Stimulated activated CD4-positive, alpha-beta T cell treated with anti-CD3 and anti-CD28 coated beads, Interleukin-12 subunit alpha, Interleukin-12 subunit beta, amount 100 ng/mL, for 24 hours (primary cell): ENCODE measurements at regions not wholly inside any gene's neighbourhood (a gene's known extent, or its start where the extent isn't known, plus 50 kb on each side); places are given as distances from the start of the nearest gene placed in this dataset.

ENCODE experiments used
- DNase-seq, 2 experiments: peaks; one replicate each; pipeline ENCODE4 v3.0.0-alpha.2; 2020; ENCODE audit warnings: low read depth in 2 of 2

GRCh38 chr12:66910366-66910974 is 231.6 kb upstream of the GRIP1 start:
- no peak for DNase-seq

GRCh38 chr12:66915306-66915904 is 236.5 kb upstream of the GRIP1 start:
- no peak for DNase-seq

- DNase-seq = no peak
Observed at GRCh38 chr12:66916189-66916588, 237.3 kb upstream of the GRIP1 start.

DNA sequence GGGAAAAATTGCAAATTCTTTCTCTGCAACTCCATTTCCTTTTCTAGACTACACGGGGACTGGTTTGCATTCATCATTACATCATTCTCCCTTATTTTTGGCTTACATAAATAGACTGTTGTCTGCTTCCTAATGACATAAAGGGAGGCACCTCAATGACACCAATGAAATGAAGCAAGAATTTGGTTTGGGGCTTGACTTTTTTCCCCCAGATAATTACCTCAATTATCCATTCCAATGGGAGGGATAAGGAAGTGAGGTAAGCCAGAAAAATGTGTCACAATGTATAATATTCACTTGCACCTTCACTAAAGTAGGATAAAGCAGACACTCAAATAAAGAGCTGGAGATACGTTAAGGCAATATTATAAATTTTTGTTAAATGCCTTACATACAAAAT is 240.6 kb upstream of the GRIP1 start:
- no peak for DNase-seq

GRCh38 chr12:66920205-66920604 is 241.3 kb upstream of the GRIP1 start:
- DNase-seq = no peak

GRCh38 chr12:66921151-66921550 is 242.3 kb upstream of the GRIP1 start:
- DNase-seq = no peak

DNA sequence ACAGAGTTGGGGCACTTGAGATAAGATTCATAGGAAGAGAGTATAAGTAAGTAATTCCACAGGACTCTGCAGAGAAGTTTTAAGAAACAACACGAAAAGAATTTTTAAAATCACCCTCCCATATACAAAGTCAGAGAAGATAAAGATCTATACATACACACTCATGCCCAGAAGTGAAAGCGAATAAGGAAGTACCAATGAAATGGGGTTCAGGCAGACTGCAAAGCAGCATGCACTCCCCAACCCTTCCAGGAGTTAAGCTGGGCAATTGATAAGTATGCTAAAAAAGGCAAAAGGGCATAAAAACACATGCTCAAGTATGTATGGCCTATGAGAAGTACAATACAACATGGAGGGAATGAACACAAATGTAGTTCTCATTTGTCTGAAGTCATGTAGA is 246.2 kb upstream of the GRIP1 start:
- no peak for DNase-seq

GRCh38 chr12:66929121-66929520 is 250.2 kb upstream of the GRIP1 start:
- peak in 1 of 2 experiments; percentile 5 for DNase-seq

DNA sequence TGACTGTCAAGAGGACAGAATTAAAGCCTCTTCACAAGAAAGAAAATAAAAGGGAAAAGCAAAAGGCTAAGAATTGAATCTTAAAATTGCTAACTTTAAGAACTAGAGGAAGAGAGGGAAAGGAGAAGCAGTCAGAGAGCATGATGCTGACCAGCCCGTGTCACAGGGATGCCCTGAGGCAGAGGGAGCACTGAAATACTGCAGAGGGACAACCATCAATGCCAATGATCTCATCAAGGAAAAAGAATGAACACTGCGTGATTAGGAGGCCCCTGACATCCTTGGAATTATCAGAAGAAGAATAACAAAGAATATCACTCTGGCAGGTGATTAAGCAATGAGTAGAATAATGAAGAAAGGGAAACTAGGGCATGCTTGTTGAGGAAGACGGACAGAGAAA is 252.2 kb upstream of the GRIP1 start:
- DNase-seq = no peak

GRCh38 chr12:66932126-66932525 is 253.2 kb upstream of the GRIP1 start:
- no peak for DNase-seq

GRCh38 chr12:66934302-66935062 is 255.6 kb upstream of the GRIP1 start:
- DNase-seq = no peak

- DNase-seq = no peak
Observed at GRCh38 chr12:66941150-66941549, 262.3 kb upstream of the GRIP1 start.

DNA sequence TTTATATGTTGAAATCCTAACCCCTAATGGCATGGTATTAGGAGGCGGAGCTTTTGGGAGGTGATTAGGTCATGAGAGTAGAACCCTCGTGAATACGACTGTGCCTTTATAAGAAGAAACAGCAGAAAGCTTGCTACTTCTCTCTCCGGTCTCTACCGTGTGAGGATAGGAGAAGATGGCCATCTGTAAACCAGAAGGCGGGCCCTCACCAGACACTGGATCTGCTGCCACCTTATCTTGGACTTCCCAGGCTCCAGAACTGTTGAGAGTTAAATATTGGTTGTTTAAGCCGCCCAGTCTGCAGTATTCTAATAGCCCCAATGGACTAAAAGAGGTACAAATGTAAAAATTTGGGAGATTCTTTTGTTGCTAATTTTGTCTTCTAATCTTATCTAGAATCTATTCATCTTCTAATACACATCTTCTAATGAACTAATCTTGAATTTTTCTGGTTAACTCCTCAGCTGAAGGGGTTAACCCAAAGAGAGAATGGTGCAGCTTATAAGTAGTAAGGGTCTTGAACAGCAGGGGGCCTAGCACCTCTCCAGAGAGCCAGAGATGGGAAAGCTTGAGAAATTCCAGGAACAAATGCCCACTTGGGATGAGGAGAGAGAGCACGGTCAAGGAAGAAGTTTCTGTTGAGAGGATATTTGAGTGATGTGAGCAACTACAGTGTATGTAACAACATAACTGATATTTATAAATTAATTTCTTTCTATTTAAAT is 264.0 kb upstream of the GRIP1 start:
- DNase-seq = no peak

GRCh38 chr12:66944365-66944764 is 265.5 kb upstream of the GRIP1 start:
- DNase-seq = no peak

DNA sequence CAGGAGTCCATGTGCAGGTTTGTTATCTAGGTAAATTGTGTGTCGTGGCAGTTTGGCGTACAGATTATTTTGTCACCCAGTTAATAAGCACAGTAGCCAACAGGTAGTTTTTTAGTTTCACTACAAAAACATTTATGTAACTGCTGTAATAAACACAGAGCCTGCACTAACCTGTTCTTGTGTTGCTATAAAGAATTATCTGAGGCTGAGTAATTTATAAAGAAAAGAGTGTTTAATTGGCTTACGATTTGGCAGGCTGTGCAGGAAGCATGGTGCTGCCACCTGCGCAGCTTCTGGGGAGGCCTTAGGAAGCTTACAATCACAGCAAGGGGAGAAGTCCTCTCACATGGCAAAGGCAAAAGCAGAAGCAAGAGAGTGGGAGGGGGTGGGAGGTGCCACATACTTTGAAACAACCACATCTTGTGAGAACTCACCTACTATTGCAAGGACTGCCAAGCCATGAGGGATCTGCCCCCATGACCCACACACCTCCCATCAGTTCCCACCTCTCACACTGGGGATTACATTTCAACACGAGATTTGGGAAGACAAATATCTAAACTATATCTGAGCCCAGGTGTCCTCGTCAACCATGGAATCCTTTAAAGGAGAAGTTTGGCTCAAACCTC is 266.4 kb upstream of the GRIP1 start:
- no peak for DNase-seq

GRCh38 chr12:66947119-66947518 is 268.2 kb upstream of the GRIP1 start:
- DNase-seq = no peak

- DNase-seq = no peak
Observed at GRCh38 chr12:66952668-66953067, 273.8 kb upstream of the GRIP1 start.

- DNase-seq = no peak
Observed at GRCh38 chr12:66956300-66956699, 277.4 kb upstream of the GRIP1 start.

- no peak for DNase-seq
Observed at GRCh38 chr12:66959276-66959675, 280.4 kb upstream of the GRIP1 start.

DNA sequence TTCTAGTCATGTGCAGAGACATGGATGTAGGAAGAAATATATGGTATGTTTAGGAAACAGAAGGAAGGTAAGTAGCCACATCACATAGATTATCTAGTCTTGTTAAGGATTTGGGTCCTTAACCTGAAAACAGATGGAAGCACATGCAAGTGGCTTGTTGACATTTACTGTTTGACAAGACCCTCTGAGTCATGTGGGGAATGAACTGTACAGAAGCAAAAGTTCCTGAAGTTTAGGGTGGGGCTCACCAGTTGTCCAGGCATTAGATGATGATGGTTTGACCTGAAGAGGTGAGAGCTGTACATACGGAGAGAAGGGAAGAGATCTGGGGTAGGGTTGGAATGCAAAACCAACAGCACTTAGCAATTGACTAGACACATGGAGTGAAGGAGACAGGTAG is 281.1 kb upstream of the GRIP1 start:
- DNase-seq = no peak

DNA sequence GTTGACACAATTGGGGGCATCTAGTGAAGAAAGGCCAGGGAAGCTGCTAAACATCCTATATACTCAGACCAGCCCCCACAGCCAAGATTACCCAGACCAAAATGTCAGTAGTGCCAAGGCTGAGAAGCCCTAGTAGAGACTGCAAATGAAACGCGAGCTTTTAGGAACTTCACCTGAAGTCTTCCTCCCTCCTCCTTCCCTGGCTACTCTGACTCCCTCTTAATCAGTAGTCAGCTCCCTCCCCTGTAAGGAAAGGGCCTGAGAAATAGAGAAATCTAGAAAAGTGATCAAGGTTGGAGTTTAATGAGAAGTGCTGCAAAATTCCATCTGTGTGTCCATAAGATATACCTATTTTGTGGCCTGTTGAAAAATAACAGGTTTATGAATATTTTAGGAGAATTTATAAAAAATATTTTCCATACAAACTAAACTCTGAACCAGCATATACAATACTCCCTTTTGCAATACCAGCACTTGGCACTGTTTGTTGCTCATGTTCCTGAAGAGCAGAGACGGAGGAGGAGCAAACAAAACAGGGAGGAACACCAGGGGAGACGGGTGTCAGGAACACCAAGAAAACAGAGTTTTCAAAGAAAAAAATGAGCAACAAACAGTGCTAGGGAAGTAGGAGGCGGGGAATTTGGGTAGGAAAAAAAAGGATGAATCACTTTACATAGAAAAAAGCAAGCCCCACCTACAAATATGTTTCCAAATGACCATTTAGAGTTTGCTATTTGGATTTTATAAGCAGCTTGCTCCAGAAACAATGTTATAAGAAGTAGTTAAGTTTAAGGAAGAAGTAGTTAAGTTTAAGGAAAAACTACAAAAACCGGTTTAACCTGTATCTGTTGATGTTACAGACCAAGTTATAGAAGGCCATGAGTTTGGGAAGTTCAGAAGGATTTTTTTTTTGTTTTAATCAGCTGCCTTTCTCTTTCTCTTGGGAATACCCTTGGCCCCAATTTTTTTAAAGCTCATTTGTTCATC is 282.1 kb upstream of the GRIP1 start:
- no peak for DNase-seq
